Stimulated activated CD4-positive, alpha-beta T cell treated with anti-CD3 and anti-CD28 coated beads, Interleukin-4, amount 100 ng/mL, for 4 hours (primary cell): ENCODE measurements at regions not wholly inside any gene's neighbourhood (a gene's known extent, or its start where the extent isn't known, plus 50 kb on each side); places are given as distances from the start of the nearest gene placed in this dataset.
"Not testable (repeated sequence)": the region's sequence is repeated elsewhere in the genome, so short reads cannot be mapped to it uniquely, and the experiment has no call there.

Source experiments
- DNase-seq, 2 experiments: peaks; one replicate each; pipeline ENCODE4 v3.0.0-alpha.2; 2020

- no peak for DNase-seq
Measured at GRCh38 chr3:94349310-94349878, 286.5 kb downstream of the NSUN3 start.

GRCh38 chr3:94356581-94356980 lies 293.7 kb downstream of the NSUN3 start:
- DNase-seq = no peak

- no peak for DNase-seq
Measured at GRCh38 chr3:94359996-94360395, 297.1 kb downstream of the NSUN3 start.

GRCh38 chr3:94360987-94361386 lies 298.1 kb downstream of the NSUN3 start:
- DNase-seq = no peak

- no peak for DNase-seq
Measured at GRCh38 chr3:94362393-94362792, 299.5 kb downstream of the NSUN3 start.

- no peak for DNase-seq
Measured at GRCh38 chr3:94365006-94365405, 302.1 kb downstream of the NSUN3 start.

GRCh38 chr3:94372026-94372425 lies 309.2 kb downstream of the NSUN3 start:
- DNase-seq = no peak

GRCh38 chr3:94373456-94373855 lies 310.6 kb downstream of the NSUN3 start:
- no peak for DNase-seq

- DNase-seq = no peak
Measured at GRCh38 chr3:94374439-94375161, 311.7 kb downstream of the NSUN3 start.

GRCh38 chr3:94377123-94377696 lies 314.3 kb downstream of the NSUN3 start:
- not testable (repeated sequence) for DNase-seq

- not testable (repeated sequence) for DNase-seq
Measured at GRCh38 chr3:94377863-94378262, 315.0 kb downstream of the NSUN3 start.

GRCh38 chr3:94378322-94378721 lies 315.5 kb downstream of the NSUN3 start:
- DNase-seq = no peak

GRCh38 chr3:94379264-94379663 lies 316.4 kb downstream of the NSUN3 start:
- no peak for DNase-seq

GRCh38 chr3:94394885-94395284 lies 332.0 kb downstream of the NSUN3 start:
- DNase-seq = no peak

- DNase-seq = no peak
Measured at GRCh38 chr3:94395851-94396250, 333.0 kb downstream of the NSUN3 start.

- DNase-seq = no peak
Measured at GRCh38 chr3:94398036-94398435, 335.2 kb downstream of the NSUN3 start.

GRCh38 chr3:94401466-94401865 lies 338.6 kb downstream of the NSUN3 start:
- DNase-seq = no peak

- no peak for DNase-seq
Measured at GRCh38 chr3:94402126-94402525, 339.3 kb downstream of the NSUN3 start.

GRCh38 chr3:94405258-94406035 lies 342.6 kb downstream of the NSUN3 start:
- DNase-seq = no peak

GRCh38 chr3:94406595-94406994 lies 343.7 kb downstream of the NSUN3 start:
- no peak for DNase-seq

GRCh38 chr3:94412936-94413335 lies 350.1 kb downstream of the NSUN3 start:
- DNase-seq = not testable (repeated sequence)

GRCh38 chr3:94413336-94414108 lies 350.7 kb downstream of the NSUN3 start:
- no peak for DNase-seq

GRCh38 chr3:94414418-94414817 lies 351.6 kb downstream of the NSUN3 start:
- no peak for DNase-seq
